IMR-90 (cell line): ENCODE measurements at regions not wholly inside any gene's neighbourhood (a gene's known extent, or its start where the extent isn't known, plus 50 kb on each side); places are given as distances from the start of the nearest gene placed in this dataset.

Source experiments
- ATAC-seq: fragments of 200-7000 bp; cut with Tn5 transposase; 2 replicates; pipeline ENCODE4 v1.9.1; 2020; ENCODE audit warnings: low read depth, mild to moderate bottlenecking, moderate library complexity
- BruUV-seq: library from RNA; stranded (reverse); fragments of 400-500 nt; replicated peaks from 2 replicates; lab custom pipeline; 2021; lab: Mats Ljungman, UMichigan
- CTCF ChIA-PET: fragments of 300-600 bp; formaldehyde crosslinking; extraction: SDS; loops from one replicate; lab custom pipeline; 2021; ENCODE audit warnings: antibody characterized with exemption; lab: Yijun Ruan, JAX
- POLR2A ChIA-PET: fragments of 300-600 bp; sonication (Branson Sonifier 250); formaldehyde crosslinking; loops from one replicate; lab custom pipeline; 2022; ENCODE audit warnings: antibody characterized with exemption; ENCODE audit not compliant: unreplicated experiment; lab: Charles Lee
- DNase-seq: peaks from one replicate; pipeline ENCODE4 v3.0.0; 2013
- H2AFZ ChIP-seq: replicated peaks from 2 replicates; pipeline ENCODE3; 2013; ENCODE audit warnings: low read length, mild to moderate bottlenecking; ENCODE audit not compliant: poor library complexity
- H2AK5ac ChIP-seq: 2 replicates; pipeline ENCODE4 v1.6.1; 2013; ENCODE audit warnings: low read depth, low read length, inconsistent platforms
- H2AK9ac ChIP-seq: replicated peaks from 2 replicates; pipeline ENCODE3; 2013; ENCODE audit warnings: mild to moderate bottlenecking, low read depth, low read length, moderate library complexity; ENCODE audit not compliant: poor library complexity
- H2BK120ac ChIP-seq: 2 replicates; pipeline ENCODE4 v1.6.1; 2013; ENCODE audit warnings: low read depth, low read length, inconsistent platforms
- H2BK15ac ChIP-seq: 3 replicates; pipeline ENCODE4 v1.6.1; 2013; ENCODE audit warnings: low read depth, low read length, inconsistent platforms
- H2BK20ac ChIP-seq: 2 replicates; pipeline ENCODE4 v1.6.1; 2013; ENCODE audit warnings: low read depth, mild to moderate bottlenecking, inconsistent platforms, low read length, moderate library complexity
- H2BK5ac ChIP-seq: 2 replicates; pipeline ENCODE4 v1.6.1; 2013; ENCODE audit warnings: mild to moderate bottlenecking, low read depth, low read length, inconsistent platforms; ENCODE audit not compliant: poor library complexity, severe bottlenecking
- H3K14ac ChIP-seq: replicated peaks from 2 replicates; pipeline ENCODE4 v1.6.1; 2013; ENCODE audit warnings: low read depth, low read length, inconsistent platforms
- H3K18ac ChIP-seq: 2 replicates; pipeline ENCODE4 v1.6.1; 2013; ENCODE audit warnings: low read depth, low read length, control low read depth
- H3K23ac ChIP-seq: 2 replicates; pipeline ENCODE4 v1.6.1; 2013; ENCODE audit warnings: low read depth, low read length, inconsistent platforms
- H3K27ac ChIP-seq: 2 replicates; pipeline ENCODE4 v1.5.1; 2013; ENCODE audit warnings: mild to moderate bottlenecking, control low read depth, low read length; ENCODE audit not compliant: insufficient read depth
- H3K27me3 ChIP-seq: 2 replicates; pipeline ENCODE4 v1.6.1; 2013; ENCODE audit warnings: low read length; ENCODE audit not compliant: control insufficient read depth, insufficient read depth
- H3K36me3 ChIP-seq: 2 replicates; pipeline ENCODE4 v1.6.1; 2013; ENCODE audit warnings: low read length, mixed read lengths; ENCODE audit not compliant: control insufficient read depth, insufficient read depth
- H3K4ac ChIP-seq: 2 replicates; pipeline ENCODE4 v1.6.1; 2013; ENCODE audit warnings: low read depth, low read length, inconsistent platforms
- H3K4me1 ChIP-seq: 2 replicates; pipeline ENCODE4 v1.6.1; 2013; ENCODE audit warnings: low read length, mixed read lengths; ENCODE audit not compliant: control insufficient read depth, insufficient read depth
- H3K4me2 ChIP-seq: 2 replicates; pipeline ENCODE4 v1.6.1; 2013; ENCODE audit warnings: low read depth, mild to moderate bottlenecking, control low read depth, low read length, moderate library complexity
- H3K4me3 ChIP-seq: 2 replicates; pipeline ENCODE4 v1.5.1; 2013; ENCODE audit warnings: low read depth, mild to moderate bottlenecking, control low read depth, low read length, moderate library complexity; ENCODE audit not compliant: insufficient read depth
- H3K56ac ChIP-seq: 2 replicates; pipeline ENCODE4 v1.6.1; 2013; ENCODE audit warnings: low read length, inconsistent platforms; ENCODE audit not compliant: insufficient read depth; ENCODE audit errors: extremely low read depth
- H3K79me1 ChIP-seq, 2 experiments: 2 replicates each; pipeline ENCODE4 v1.6.1; 2013; ENCODE audit warnings: low read length in 2 of 2, inconsistent platforms in 1 of 2, low read depth in 1 of 2
- H3K9ac ChIP-seq: 2 replicates; pipeline ENCODE4 v1.6.1; 2013; ENCODE audit warnings: low read depth, low read length, control low read depth
- H3K9me1 ChIP-seq: 2 replicates; pipeline ENCODE4 v1.6.1; 2013; ENCODE audit warnings: low read length, inconsistent platforms; ENCODE audit not compliant: insufficient read depth
- H3K9me3 ChIP-seq: 2 replicates; pipeline ENCODE4 v1.6.1; 2013; ENCODE audit warnings: low read length; ENCODE audit not compliant: control insufficient read depth, insufficient read depth
- H4K20me1 ChIP-seq: 2 replicates; pipeline ENCODE4 v1.6.1; 2013; ENCODE audit warnings: low read length, inconsistent platforms; ENCODE audit not compliant: insufficient read depth
- H4K5ac ChIP-seq: 2 replicates; pipeline ENCODE4 v1.6.1; 2013; ENCODE audit warnings: mild to moderate bottlenecking, low read depth, low read length, control low read depth
- H4K8ac ChIP-seq, 2 experiments: 2 replicates each; pipeline ENCODE4 v1.6.1; 2013; ENCODE audit warnings: low read depth in 2 of 2, low read length in 2 of 2, control low read depth in 1 of 2, inconsistent platforms in 1 of 2
- H4K91ac ChIP-seq: 2 replicates; pipeline ENCODE4 v1.6.1; 2013; ENCODE audit warnings: low read depth, low read length, inconsistent platforms; ENCODE audit not compliant: insufficient read depth
- BHLHE40 ChIP-seq: fragments of 150-350 bp; IDR thresholded peaks from 2 replicates; pipeline ENCODE4 v1.6.1; 2016; ENCODE audit warnings: mild to moderate bottlenecking, low read depth, low read length
- CEBPB ChIP-seq: IDR thresholded peaks from 2 replicates; pipeline ENCODE4 v1.6.1; 2012; ENCODE audit warnings: low read depth, low read length, improper control_type of control experiment
- ELK1 ChIP-seq: fragments of 150-350 bp; IDR thresholded peaks from 2 replicates; pipeline ENCODE4 v1.6.1; 2016; ENCODE audit warnings: low read depth, mild to moderate bottlenecking, low read length, moderate library complexity, borderline replicate concordance
- MAFK ChIP-seq: IDR thresholded peaks from 2 replicates; pipeline ENCODE4 v1.6.1; 2012; ENCODE audit warnings: low read depth, low read length, improper control_type of control experiment
- MAZ ChIP-seq: IDR thresholded peaks from 2 replicates; pipeline ENCODE4 v1.6.1; 2012; ENCODE audit warnings: low read depth, mild to moderate bottlenecking, low read length, improper control_type of control experiment, moderate library complexity, borderline replicate concordance
- RAD21 ChIP-seq: IDR thresholded peaks from 2 replicates; pipeline ENCODE4 v1.6.1; 2012; ENCODE audit warnings: low read length, improper control_type of control experiment
- RCOR1 ChIP-seq: IDR thresholded peaks from 2 replicates; pipeline ENCODE4 v1.6.1; 2012; ENCODE audit warnings: mild to moderate bottlenecking, low read length, improper control_type of control experiment; ENCODE audit not compliant: insufficient replicate concordance
- RFX5 ChIP-seq: IDR thresholded peaks from 2 replicates; pipeline ENCODE4 v1.8.0; 2012; ENCODE audit warnings: low read depth, mild to moderate bottlenecking, low read length, moderate library complexity
- WGBS, 2 experiments: methylation state at CpG; one replicate each; pipeline versions ENCODE4 v1.1.5 to v1.1.7; 2013; ENCODE audit warnings: missing lambda C conversion rate in 2 of 2; ENCODE audit not compliant: insufficient read length in 1 of 2; ENCODE audit errors: extremely low coverage in 2 of 2; 5-methylcytosine and 5-hydroxymethylcytosine counted together
- dilution Hi-C: fragments of 300-500 bp; cut with HindIII; formaldehyde crosslinking; loops from one replicate; pipeline ENCODE4 v1.14.3; 2018; ENCODE audit warnings: low sequenced_read_pairs; ENCODE audit not compliant: unreplicated experiment
- in situ Hi-C: fragments of 300-500 bp; cut with MboI; formaldehyde crosslinking; loops from 3 replicates; pipeline ENCODE4 v1.14.3; 2019; ENCODE audit warnings: low sequenced_read_pairs, inconsistent platforms, mixed read lengths
- intact Hi-C: fragments of 100-400 bp; cut with micrococcal nuclease; formaldehyde crosslinking; loops from 2 replicates; pipeline ENCODE4 v1.10.0; 2022

DNA sequence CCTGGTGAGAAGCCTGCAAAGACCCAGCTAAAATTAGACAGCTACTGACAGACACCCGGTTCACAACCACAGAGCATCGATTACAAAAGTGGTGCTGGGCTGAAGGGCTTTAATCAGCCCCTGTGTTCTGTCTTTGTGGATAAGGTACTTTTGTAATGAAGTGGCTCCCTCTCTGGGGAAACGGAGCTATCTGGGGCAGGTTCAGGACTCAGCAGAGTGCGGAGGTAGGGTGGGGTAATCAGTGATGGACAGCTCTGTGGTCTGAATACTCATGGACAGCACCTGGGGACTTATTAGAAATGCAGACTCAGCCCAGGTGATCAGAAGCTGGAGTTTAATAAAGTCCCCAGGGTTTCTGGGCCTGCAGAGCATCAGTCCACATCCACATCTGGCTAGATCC lies 152.0 kb downstream of the MATN1 start:
- no peak overlapping the region for H3K14ac ChIP-seq
- H3K36me3 ChIP-seq, result no peaks in the 10 kb centered on the region
- no peaks in the 10 kb centered on the region for H4K20me1 ChIP-seq
- dilution Hi-C loops, result no loop called here
- H4K91ac ChIP-seq, result no peak overlapping the region
- H3K18ac ChIP-seq, result no peak overlapping the region
- H3K27me3 ChIP-seq, result no peaks in the 10 kb centered on the region
- no peak overlapping the region for H2BK20ac ChIP-seq
- BruUV-seq, result no TSS peak
- H4K8ac ChIP-seq, result no peak overlapping the region
- 45% methylated on average over 2 of the region's 4 CpGs; no CpG with 5 or more reads in 1 of the 2 experiments for WGBS, 2 experiments
- H3K9ac ChIP-seq, result no peak overlapping the region
- H2BK15ac ChIP-seq, result no peak overlapping the region
- H4K5ac ChIP-seq, result no peak overlapping the region
- no peak for ATAC-seq
- no peaks in the 10 kb centered on the region for H3K79me1 ChIP-seq
- no peak overlapping the region for H3K56ac ChIP-seq
- no peak overlapping the region for H2BK120ac ChIP-seq
- no peak overlapping the region for H3K4me3 ChIP-seq
- DNase-seq, result no peak
- TF ChIP-seq RFX5 (no peak), MAZ (no peak), MAFK (no peak), CEBPB (no peak), RCOR1 (no peak), RAD21 (no peak), ELK1 (no peak), BHLHE40 (no peak)
- no peaks in the 10 kb centered on the region for H3K9me3 ChIP-seq
- intact Hi-C loops, result no loop called here
- CTCF ChIA-PET, result no interaction called here
- H2AK5ac ChIP-seq, result no peak overlapping the region
- no peak overlapping the region for H3K23ac ChIP-seq
- no peaks in the 10 kb centered on the region for H3K4me1 ChIP-seq
- H3K27ac ChIP-seq, result no peak overlapping the region
- in situ Hi-C loops, result no loop called here
- no peak overlapping the region for H2AFZ ChIP-seq
- no peak overlapping the region for H3K4ac ChIP-seq
- H3K4me2 ChIP-seq, result no peak overlapping the region
- POLR2A ChIA-PET, result no interaction called here
- H2AK9ac ChIP-seq, result no peak overlapping the region
- no peaks in the 10 kb centered on the region for H3K9me1 ChIP-seq
- no peak overlapping the region for H2BK5ac ChIP-seq
